Calu3 (cell line): ENCODE measurements at regions not wholly inside any gene's neighbourhood (a gene's known extent, or its start where the extent isn't known, plus 50 kb on each side); places are given as distances from the start of the nearest gene placed in this dataset.

Source experiments
- BruUV-seq: library from RNA; stranded (reverse); fragments of 400-500 nt; replicated peaks from 2 replicates; lab custom pipeline; 2021; lab: Mats Ljungman, UMichigan
- CTCF ChIA-PET: fragments of 300-600 bp; sonication (Branson Sonifier 250); formaldehyde crosslinking; loops from one replicate; lab custom pipeline; 2022; ENCODE audit warnings: antibody characterized with exemption; lab: Charles Lee
- DNase-seq: peaks from one replicate; pipeline ENCODE4 v3.0.0; 2022
- H3K27ac Mint-ChIP-seq: one replicate; pipeline ENCODE4 v1.8.0; 2022; ENCODE audit warnings: mixed read lengths; ENCODE audit not compliant: unreplicated experiment
- H3K27me3 Mint-ChIP-seq: one replicate; pipeline ENCODE4 v1.8.0; 2022; ENCODE audit warnings: mixed read lengths; ENCODE audit not compliant: unreplicated experiment
- H3K36me3 Mint-ChIP-seq: one replicate; pipeline ENCODE4 v1.8.0; 2022; ENCODE audit warnings: mild to moderate bottlenecking, moderate library complexity, mixed read lengths; ENCODE audit not compliant: insufficient read depth, unreplicated experiment
- H3K4me1 Mint-ChIP-seq: one replicate; pipeline ENCODE4 v1.8.0; 2022; ENCODE audit warnings: mild to moderate bottlenecking, low read depth, mixed read lengths; ENCODE audit not compliant: unreplicated experiment
- H3K4me3 Mint-ChIP-seq: one replicate; pipeline ENCODE4 v1.8.0; 2022; ENCODE audit warnings: mild to moderate bottlenecking, low read depth, moderate library complexity, mixed read lengths; ENCODE audit not compliant: unreplicated experiment
- H3K9me3 Mint-ChIP-seq: one replicate; pipeline ENCODE4 v1.8.0; 2022; ENCODE audit warnings: low read depth, mixed read lengths; ENCODE audit not compliant: unreplicated experiment
- intact Hi-C: fragments of 100-400 bp; cut with micrococcal nuclease; formaldehyde crosslinking; loops from one replicate; pipeline ENCODE4 v1.10.0; 2022; ENCODE audit not compliant: unreplicated experiment
- TF ChIP-seq, protein P1 (sequence below): fragments of 200-600 bp; IDR thresholded peaks from one replicate; pipeline ENCODE4 v1.8.0; 2022; ENCODE audit warnings: antibody characterized with exemption; ENCODE audit not compliant: unreplicated experiment

DNA sequence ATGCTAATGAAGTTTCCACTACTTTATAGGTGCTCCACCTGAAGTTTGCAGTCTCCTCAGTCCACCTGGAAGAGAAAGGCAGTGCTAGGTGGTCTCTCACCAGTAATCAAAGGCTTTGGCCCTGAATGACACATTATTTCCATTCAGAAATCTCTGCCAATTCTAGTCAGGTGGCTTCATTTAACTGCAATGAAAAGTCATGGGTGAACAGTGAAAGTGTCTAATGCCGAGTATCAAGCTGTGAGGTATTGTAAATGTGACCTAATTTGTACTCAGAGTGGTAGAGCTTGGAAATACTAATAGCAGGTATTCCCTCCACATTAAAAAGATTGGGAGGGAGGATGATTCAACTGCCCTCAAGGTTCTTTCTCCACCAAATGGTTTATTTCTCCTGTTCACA, 220.9 kb upstream of the LRFN5 start:
- TF ChIP-seq, protein P1, sequence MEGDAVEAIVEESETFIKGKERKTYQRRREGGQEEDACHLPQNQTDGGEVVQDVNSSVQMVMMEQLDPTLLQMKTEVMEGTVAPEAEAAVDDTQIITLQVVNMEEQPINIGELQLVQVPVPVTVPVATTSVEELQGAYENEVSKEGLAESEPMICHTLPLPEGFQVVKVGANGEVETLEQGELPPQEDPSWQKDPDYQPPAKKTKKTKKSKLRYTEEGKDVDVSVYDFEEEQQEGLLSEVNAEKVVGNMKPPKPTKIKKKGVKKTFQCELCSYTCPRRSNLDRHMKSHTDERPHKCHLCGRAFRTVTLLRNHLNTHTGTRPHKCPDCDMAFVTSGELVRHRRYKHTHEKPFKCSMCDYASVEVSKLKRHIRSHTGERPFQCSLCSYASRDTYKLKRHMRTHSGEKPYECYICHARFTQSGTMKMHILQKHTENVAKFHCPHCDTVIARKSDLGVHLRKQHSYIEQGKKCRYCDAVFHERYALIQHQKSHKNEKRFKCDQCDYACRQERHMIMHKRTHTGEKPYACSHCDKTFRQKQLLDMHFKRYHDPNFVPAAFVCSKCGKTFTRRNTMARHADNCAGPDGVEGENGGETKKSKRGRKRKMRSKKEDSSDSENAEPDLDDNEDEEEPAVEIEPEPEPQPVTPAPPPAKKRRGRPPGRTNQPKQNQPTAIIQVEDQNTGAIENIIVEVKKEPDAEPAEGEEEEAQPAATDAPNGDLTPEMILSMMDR: no peak
- intact Hi-C loops: no loop called here
- no peaks in the 10 kb centered on the region for H3K36me3 Mint-ChIP-seq
- no peaks in the 10 kb centered on the region for H3K27me3 Mint-ChIP-seq
- no peaks in the 10 kb centered on the region for H3K4me1 Mint-ChIP-seq
- H3K27ac Mint-ChIP-seq: no peak overlapping the region
- H3K4me3 Mint-ChIP-seq: no peak overlapping the region
- BruUV-seq: no TSS peak
- CTCF ChIA-PET: no interaction called here
- DNase-seq: no peak
- H3K9me3 Mint-ChIP-seq: peaks cover under 1% of the 10 kb centered on the region

DNA sequence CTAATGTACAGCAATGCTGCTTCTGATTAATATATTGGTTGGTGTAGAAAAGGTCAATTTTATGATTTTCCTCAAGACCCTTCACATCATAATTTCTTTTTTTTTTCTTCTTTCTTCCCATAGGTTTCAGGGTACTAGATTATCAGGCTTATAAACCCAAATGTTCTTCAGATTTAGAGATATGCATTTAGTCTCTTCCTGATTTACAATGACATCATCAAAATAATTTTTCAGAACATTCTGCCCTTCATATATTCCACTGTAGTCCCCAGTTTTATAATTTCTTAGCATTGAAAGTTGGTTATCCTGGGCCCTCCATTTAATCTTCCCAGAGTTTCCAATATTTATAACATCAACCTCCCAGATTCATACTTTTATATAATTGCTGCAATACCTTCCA, 226.7 kb upstream of the LRFN5 start:
- H3K4me3 Mint-ChIP-seq: no peak overlapping the region
- intact Hi-C loops: no loop called here
- DNase-seq: no peak
- H3K4me1 Mint-ChIP-seq: no peaks in the 10 kb centered on the region
- CTCF ChIA-PET: no interaction called here
- H3K27ac Mint-ChIP-seq: no peak overlapping the region
- H3K36me3 Mint-ChIP-seq: no peaks in the 10 kb centered on the region
- TF ChIP-seq, protein P1: no peak
- H3K9me3 Mint-ChIP-seq: peaks cover 2% of the 10 kb centered on the region
- no TSS peak for BruUV-seq
- H3K27me3 Mint-ChIP-seq: no peaks in the 10 kb centered on the region

DNA sequence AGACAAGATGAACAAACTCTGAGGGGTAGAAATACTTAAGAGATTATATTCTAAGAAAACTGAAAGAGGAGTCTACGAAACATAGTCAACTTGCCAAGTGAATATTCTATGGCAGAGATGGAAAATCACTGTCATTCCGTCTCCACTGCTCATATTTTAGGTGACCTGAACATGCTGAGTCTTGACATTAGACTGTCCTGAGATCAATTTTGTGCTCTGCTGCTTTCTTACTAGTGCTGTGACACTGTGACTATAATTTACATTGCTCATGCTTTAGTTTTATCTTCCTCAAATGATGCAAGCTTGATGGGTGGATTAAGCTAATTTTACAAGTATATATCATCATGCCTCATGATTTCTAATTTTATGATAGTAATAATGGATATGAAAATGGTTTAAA, 228.2 kb upstream of the LRFN5 start:
- no peaks in the 10 kb centered on the region for H3K27me3 Mint-ChIP-seq
- H3K27ac Mint-ChIP-seq: no peak overlapping the region
- TF ChIP-seq, protein P1: no peak
- CTCF ChIA-PET: no interaction called here
- peaks cover 12% of the 10 kb centered on the region for H3K9me3 Mint-ChIP-seq
- no peak overlapping the region for H3K4me3 Mint-ChIP-seq
- no TSS peak for BruUV-seq
- H3K4me1 Mint-ChIP-seq: no peaks in the 10 kb centered on the region
- no peak for DNase-seq
- intact Hi-C loops: no loop called here
- no peaks in the 10 kb centered on the region for H3K36me3 Mint-ChIP-seq

DNA sequence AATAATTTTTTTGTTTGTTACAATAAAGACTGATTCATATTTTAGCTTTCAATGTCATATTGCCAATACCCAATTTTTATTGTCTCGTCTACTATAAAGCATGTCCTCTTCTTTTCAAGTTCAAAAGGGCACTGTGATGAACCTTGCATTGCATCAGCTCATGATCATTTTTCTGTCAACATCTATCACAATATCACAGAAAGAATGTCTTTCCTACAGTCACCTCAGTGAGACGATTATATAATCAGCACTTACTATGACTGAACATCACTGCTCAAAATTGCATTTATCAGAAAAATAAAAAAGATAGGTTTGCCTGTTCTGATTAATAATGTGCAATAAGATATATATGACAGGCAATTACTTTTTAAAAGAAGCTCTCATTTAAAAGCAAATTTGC, 228.7 kb upstream of the LRFN5 start:
- Mint-ChIP-seq H3K27me3 (no peaks in the 10 kb centered on the region), H3K9me3 (peaks cover 12% of the 10 kb centered on the region), H3K4me3 (no peak overlapping the region), H3K4me1 (no peaks in the 10 kb centered on the region), H3K27ac (no peak overlapping the region), H3K36me3 (no peaks in the 10 kb centered on the region)
- DNase-seq: no peak
- TF ChIP-seq, protein P1: no peak
- CTCF ChIA-PET: no interaction called here
- intact Hi-C loops: no loop called here
- no TSS peak for BruUV-seq
